Chondrocyte (in vitro differentiated cells): ENCODE measurements at regions not wholly inside any gene's neighbourhood (a gene's known extent, or its start where the extent isn't known, plus 50 kb on each side); places are given as distances from the start of the nearest gene placed in this dataset.

Experiments used
- DNase-seq: peaks from one replicate; pipeline ENCODE4 v3.0.0; 2021; ENCODE audit warnings: mixed read lengths, low spot score
- H3K27ac Mint-ChIP-seq: one replicate; pipeline ENCODE4 v1.8.0; 2021; ENCODE audit warnings: mild to moderate bottlenecking, moderate library complexity, mixed read lengths; ENCODE audit not compliant: unreplicated experiment
- H3K27me3 Mint-ChIP-seq: 2 replicates; pipeline ENCODE4 v1.8.0; 2021; ENCODE audit warnings: low read depth, mixed read lengths
- H3K36me3 Mint-ChIP-seq: 2 replicates; pipeline ENCODE4 v1.8.0; 2021; ENCODE audit warnings: low read depth, mixed read lengths
- H3K4me1 Mint-ChIP-seq: 2 replicates; pipeline ENCODE4 v1.8.0; 2021; ENCODE audit warnings: low read depth, mild to moderate bottlenecking, mixed read lengths
- H3K4me3 Mint-ChIP-seq: one replicate; pipeline ENCODE4 v1.8.0; 2021; ENCODE audit warnings: mild to moderate bottlenecking, moderate library complexity, mixed read lengths; ENCODE audit not compliant: unreplicated experiment
- H3K9me3 Mint-ChIP-seq: 2 replicates; pipeline ENCODE4 v1.8.0; 2021; ENCODE audit warnings: low read depth, mixed read lengths
- CTCF ChIP-seq: fragments of 200-600 bp; sonication (generic); IDR thresholded peaks from 2 replicates; pipeline ENCODE4 v1.5.0; 2021; ENCODE audit warnings: antibody characterized with exemption, mild to moderate bottlenecking, moderate library complexity

- no peaks in the 10 kb centered on the region for H3K9me3 Mint-ChIP-seq
- no peaks in the 10 kb centered on the region for H3K4me1 Mint-ChIP-seq
- H3K27me3 Mint-ChIP-seq, result no peaks in the 10 kb centered on the region
- H3K4me3 Mint-ChIP-seq, result no peak overlapping the region
- H3K36me3 Mint-ChIP-seq, result no peaks in the 10 kb centered on the region
- no peak for DNase-seq
- no peak overlapping the region for H3K27ac Mint-ChIP-seq
- TF ChIP-seq CTCF, result no peak
These were observed 707.5 kb upstream of the FSHR start for GRCh38 chr2:49861821-49862220.

- H3K36me3 Mint-ChIP-seq, result no peaks in the 10 kb centered on the region
- no peaks in the 10 kb centered on the region for H3K9me3 Mint-ChIP-seq
- H3K4me3 Mint-ChIP-seq, result no peak overlapping the region
- H3K4me1 Mint-ChIP-seq, result no peaks in the 10 kb centered on the region
- TF ChIP-seq CTCF, result no peak
- no peak for DNase-seq
- no peak overlapping the region for H3K27ac Mint-ChIP-seq
- H3K27me3 Mint-ChIP-seq, result no peaks in the 10 kb centered on the region
These were observed 706.5 kb upstream of the FSHR start for GRCh38 chr2:49860834-49861233.

GRCh38 chr2:49860170-49860569 is 705.9 kb upstream of the FSHR start:
- H3K36me3 Mint-ChIP-seq, result no peaks in the 10 kb centered on the region
- H3K27ac Mint-ChIP-seq, result no peak overlapping the region
- TF ChIP-seq CTCF, result no peak
- no peaks in the 10 kb centered on the region for H3K4me1 Mint-ChIP-seq
- DNase-seq, result no peak
- no peaks in the 10 kb centered on the region for H3K27me3 Mint-ChIP-seq
- no peaks in the 10 kb centered on the region for H3K9me3 Mint-ChIP-seq
- no peak overlapping the region for H3K4me3 Mint-ChIP-seq

- Mint-ChIP-seq H3K36me3 (no peaks in the 10 kb centered on the region), H3K27me3 (no peaks in the 10 kb centered on the region), H3K4me1 (no peaks in the 10 kb centered on the region), H3K4me3 (no peak overlapping the region), H3K27ac (no peak overlapping the region), H3K9me3 (no peaks in the 10 kb centered on the region)
- DNase-seq, result no peak
- no peak for TF ChIP-seq CTCF
These were observed 704.3 kb upstream of the FSHR start for GRCh38 chr2:49858657-49859056.

GRCh38 chr2:49858113-49858490 is 703.8 kb upstream of the FSHR start:
- no peak for DNase-seq
- Mint-ChIP-seq H3K9me3 (no peaks in the 10 kb centered on the region), H3K4me3 (no peak overlapping the region), H3K4me1 (no peaks in the 10 kb centered on the region), H3K36me3 (no peaks in the 10 kb centered on the region), H3K27me3 (no peaks in the 10 kb centered on the region), H3K27ac (no peak overlapping the region)
- no peak for TF ChIP-seq CTCF
